ENCODE measurements at regions not wholly inside any gene's neighbourhood (a gene's known extent, or its start where the extent isn't known, plus 50 kb on each side); places are given as distances from the start of the nearest gene placed in this dataset.

DNA sequence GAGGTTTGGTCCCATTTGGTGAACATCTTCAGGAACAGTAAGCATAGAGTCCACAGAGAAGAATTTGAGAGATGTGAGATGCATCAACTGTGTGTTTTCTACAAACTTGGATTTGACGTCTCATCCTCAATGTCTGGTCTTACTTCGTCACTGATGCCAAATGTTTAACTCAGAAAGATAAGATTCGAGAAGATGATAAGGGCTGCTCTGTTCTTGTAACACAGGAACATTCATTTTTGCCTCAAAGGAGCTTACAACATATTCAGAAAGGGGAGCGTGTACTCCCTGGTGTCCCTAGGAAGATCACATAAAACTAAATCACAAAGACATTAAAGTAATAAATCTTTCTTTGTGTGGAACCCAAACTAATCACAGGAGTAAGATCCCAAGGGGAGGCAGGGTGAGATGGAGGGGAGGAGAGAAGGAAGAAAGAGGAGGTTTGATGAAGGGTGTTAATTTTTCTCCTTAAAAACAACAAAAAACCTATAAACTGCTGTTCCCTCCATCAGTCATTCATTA lies 247.7 kb upstream of the IRS2 start:
- Histone ChIP-seq H3K9me3 (replicated peaks; ENCODE audit: control insufficient read depth, insufficient read depth, low read depth, low read length) (no peaks in the 10 kb centered on the region), H2AFZ (ENCODE audit: low read depth, low read length) (no peak overlapping the region), H3K9ac (ENCODE audit: insufficient read depth in 1 of 2, low read depth in 2 of 2, low read length in 2 of 2) (no peak overlapping the region), H3K4me2 (ENCODE audit: insufficient read depth, low read length) (no peak overlapping the region), H3K36me3 (ENCODE audit: control insufficient read depth, insufficient read depth, low read length) (no peaks in the 10 kb centered on the region), H3K27me3 (ENCODE audit: control insufficient read depth in 2 of 2, insufficient read depth in 2 of 2, low read length in 2 of 2) (no peaks in the 10 kb centered on the region; a peak in 1 of 5 replicates), H4K20me1 (replicated peaks; ENCODE audit: control insufficient read depth, insufficient read depth, low read length) (no peaks in the 10 kb centered on the region), H3K79me2 (ENCODE audit: control insufficient read depth, insufficient read depth, low read length) (no peaks in the 10 kb centered on the region), H3K4me3 (no peak overlapping the region), H3K27ac (ENCODE audit: extremely low read depth, low read depth, low read length) (no peak overlapping the region), H3K4me1 (replicated peaks in 1 of 2; ENCODE audit: control insufficient read depth in 2 of 2, insufficient read depth in 2 of 2, low read length in 2 of 2) (no peaks in the 10 kb centered on the region), H3K9me1 (ENCODE audit: control insufficient read depth, insufficient read depth, low read length) (no peaks in the 10 kb centered on the region)
- no peak for ATAC-seq
- FAIRE-seq = no peak
- WGBS (ENCODE audit: insufficient coverage, low coverage, missing lambda C conversion rate) = 2% methylated on average over 4 of the region's 4 CpGs
- no TSS peak for BruUV-seq (replicated peaks)
- no peak for DNase-seq (ENCODE audit: extremely low read depth in 1 of 4, low spot score in 3 of 4)
- POLR2A ChIA-PET = no interaction called here
- in situ Hi-C loops (cut with MboI) (no loop called here), intact Hi-C loops (cut with micrococcal nuclease) (no loop called here)
- CTCF ChIA-PET (ENCODE audit: low intra/inter-chr PET ratio) = no interaction called here
- TF ChIP-seq, protein P1, sequence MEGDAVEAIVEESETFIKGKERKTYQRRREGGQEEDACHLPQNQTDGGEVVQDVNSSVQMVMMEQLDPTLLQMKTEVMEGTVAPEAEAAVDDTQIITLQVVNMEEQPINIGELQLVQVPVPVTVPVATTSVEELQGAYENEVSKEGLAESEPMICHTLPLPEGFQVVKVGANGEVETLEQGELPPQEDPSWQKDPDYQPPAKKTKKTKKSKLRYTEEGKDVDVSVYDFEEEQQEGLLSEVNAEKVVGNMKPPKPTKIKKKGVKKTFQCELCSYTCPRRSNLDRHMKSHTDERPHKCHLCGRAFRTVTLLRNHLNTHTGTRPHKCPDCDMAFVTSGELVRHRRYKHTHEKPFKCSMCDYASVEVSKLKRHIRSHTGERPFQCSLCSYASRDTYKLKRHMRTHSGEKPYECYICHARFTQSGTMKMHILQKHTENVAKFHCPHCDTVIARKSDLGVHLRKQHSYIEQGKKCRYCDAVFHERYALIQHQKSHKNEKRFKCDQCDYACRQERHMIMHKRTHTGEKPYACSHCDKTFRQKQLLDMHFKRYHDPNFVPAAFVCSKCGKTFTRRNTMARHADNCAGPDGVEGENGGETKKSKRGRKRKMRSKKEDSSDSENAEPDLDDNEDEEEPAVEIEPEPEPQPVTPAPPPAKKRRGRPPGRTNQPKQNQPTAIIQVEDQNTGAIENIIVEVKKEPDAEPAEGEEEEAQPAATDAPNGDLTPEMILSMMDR (IDR thresholded peaks at IDR 0.05 in 2 of 3, conservative IDR thresholded peaks at IDR 0.05 in 1 of 3; ENCODE audit: insufficient read depth in 2 of 3, low read depth in 1 of 3, low read length in 3 of 3) = no peak
- TF ChIP-seq ZC3H8 (IDR thresholded peaks at IDR 0.05) (no peak), ZNF57 (CRISPR knock-in tag; IDR thresholded peaks at IDR 0.05) (no peak), ZNF785 (CRISPR knock-in tag; IDR thresholded peaks at IDR 0.05) (no peak), SRSF1 (IDR thresholded peaks at IDR 0.05; ENCODE audit: low read depth, low read length) (no peak), HNRNPUL1 (IDR thresholded peaks at IDR 0.05; ENCODE audit: low read length) (no peak), CBFB (CRISPR knock-in tag; IDR thresholded peaks at IDR 0.05) (no peak), HEY1 (CRISPR knock-in tag; IDR thresholded peaks at IDR 0.05; ENCODE audit: borderline replicate concordance) (no peak), ZEB2 (IDR thresholded peaks at IDR 0.05) (no peak), ZBTB40 (IDR thresholded peaks at IDR 0.05) (no peak), ZBTB40 (CRISPR knock-in tag; IDR thresholded peaks at IDR 0.05) (no peak), MLLT1 (IDR thresholded peaks at IDR 0.05) (no peak)
